Kasumi-1 (cell line): ENCODE measurements at regions not wholly inside any gene's neighbourhood (a gene's known extent, or its start where the extent isn't known, plus 50 kb on each side); places are given as distances from the start of the nearest gene placed in this dataset.
A peak's percentile ranks its signal among the peaks of the same experiment; 100 is the strongest.
"Not testable (repeated sequence)": the region's sequence is repeated elsewhere in the genome, so short reads cannot be mapped to it uniquely, and the experiment has no call there.

Experiments
- DNase-seq, 2 experiments: peaks; one replicate each; lab custom pipeline; 2025; lab: John Stamatoyannopoulos, UW

DNA sequence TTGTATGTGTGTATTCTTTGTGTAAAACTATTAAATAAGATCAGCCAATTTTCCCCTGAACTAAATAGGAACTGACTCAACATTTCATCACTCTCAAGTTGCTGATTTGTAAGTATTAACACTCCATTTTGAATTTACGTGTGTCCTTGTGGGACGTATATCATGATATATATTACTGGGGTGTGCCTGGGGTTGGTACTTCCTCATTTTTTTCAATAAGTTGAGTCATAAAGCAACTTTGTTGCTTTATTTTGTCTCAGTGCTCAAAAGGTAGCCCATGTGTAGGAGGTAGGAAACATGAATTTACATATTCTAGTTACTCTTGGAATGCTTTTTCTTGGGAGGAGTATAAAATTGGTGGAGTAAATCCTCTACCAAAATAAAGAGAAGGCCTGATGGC is 193.9 kb upstream of the RAG2 start:
- no peak for DNase-seq

DNA sequence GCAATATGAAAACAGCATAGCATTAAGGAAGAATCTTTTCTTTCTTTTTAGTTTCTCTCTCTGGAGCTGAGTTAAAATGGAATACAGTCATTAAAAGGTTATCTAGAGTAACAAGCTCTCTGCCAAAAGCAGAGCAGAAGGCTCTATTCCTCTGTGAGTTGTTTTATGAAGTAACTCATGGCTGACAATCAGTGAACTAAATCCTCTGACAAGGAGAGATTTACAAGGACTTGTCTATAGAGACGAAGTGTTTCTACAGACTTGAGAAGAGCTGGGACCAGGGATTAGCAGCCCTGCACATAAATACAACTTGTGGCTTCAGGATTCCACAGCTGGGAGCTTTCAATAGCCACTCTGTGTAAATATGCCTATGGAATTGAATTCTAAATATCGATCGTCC is 192.5 kb upstream of the RAG2 start:
- no peak for DNase-seq

DNA sequence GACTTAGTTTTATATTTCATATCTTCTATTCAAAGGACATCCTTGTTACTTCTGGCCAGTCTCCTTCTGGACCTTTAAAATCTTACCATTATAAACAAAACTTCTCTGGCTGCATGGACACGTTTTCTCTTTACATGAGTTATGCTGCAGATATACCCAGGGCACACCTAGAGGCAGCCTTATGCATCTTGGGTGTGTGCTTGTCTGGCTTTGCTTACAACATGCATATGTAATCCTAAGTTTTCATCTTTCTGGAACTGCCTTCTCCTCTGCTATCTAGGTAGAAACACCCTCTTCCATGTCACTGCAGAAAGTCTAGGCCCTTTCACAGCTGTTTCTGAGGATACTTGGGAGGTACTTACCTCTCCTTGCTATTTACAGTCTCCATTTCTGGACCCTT is 185.8 kb upstream of the RAG2 start:
- DNase-seq, result no peak

DNA sequence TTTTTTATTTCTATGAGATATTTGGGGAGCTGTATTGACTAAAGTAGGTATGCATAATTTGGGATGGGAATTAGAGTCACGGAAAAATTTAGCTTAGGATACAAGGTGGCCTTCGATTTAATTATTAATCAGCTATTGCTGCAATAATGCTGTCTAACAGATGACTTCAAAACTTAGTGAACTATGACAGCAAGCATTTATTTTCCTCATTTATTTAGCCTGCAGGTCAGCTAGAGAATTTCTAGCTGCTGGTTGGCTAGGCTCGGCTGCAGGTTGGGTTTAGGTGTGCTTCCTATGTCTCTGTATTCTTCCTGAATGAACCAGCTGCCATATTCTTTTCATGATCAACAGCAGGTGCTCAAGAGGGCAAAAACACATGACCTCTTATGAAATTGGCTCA is 181.8 kb upstream of the RAG2 start:
- DNase-seq, result no peak

DNA sequence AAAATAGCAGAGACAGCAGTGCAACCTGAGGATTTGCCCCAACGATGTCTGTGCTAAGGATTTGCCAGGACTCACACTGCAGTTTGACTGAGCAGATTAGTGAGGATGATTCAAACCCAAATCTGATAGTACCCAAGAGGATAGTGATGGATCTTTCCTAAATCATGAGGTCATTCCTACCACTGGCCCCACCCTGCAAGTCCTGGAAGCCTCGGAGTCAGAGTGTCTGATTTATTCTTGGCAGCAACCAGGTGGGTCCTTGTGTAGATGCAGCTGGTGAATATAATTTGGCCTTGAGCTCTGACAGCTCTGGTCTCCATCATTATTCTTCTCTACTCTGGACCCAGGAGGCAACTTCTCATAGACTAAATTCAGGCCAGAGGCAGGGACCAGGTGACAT is 179.3 kb upstream of the RAG2 start:
- no peak for DNase-seq

DNA sequence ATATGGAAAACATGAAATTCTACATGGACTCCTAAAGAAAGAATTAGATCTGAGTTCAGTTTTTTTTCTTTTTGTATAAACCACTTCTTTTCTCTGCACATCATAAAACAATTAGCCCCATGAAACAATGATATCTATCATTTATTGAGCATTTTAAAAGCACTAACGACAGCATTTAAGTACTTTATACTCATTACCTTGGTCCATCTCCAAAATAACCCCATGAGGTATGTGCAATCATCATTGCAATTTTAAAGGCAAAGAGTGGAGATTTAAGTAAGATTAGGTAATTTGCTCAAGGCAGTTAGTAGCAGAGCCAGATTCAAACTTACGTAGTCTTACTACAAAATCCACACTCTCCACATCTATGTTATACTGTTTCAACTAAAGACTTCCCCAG is 177.7 kb upstream of the RAG2 start:
- DNase-seq, result no peak

DNA sequence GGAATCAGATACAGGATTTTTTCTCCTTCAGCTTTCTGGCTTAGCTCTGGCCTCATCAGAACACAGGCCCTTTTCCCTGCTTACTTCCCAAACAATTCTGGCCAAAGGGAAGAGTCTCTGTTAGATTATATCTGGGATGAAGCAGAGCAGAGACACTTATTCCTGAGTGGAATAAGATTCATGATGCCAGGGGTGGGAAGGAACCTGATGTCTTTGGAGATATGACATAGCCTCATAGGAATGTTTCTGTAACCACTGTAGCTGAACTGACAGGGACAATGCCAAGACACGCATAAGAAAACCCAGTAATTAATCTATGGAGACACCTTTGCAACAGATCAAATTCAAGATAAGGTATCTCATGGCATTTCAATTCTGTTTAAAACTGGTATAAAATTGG is 177.1 kb upstream of the RAG2 start:
- DNase-seq, result no peak

DNA sequence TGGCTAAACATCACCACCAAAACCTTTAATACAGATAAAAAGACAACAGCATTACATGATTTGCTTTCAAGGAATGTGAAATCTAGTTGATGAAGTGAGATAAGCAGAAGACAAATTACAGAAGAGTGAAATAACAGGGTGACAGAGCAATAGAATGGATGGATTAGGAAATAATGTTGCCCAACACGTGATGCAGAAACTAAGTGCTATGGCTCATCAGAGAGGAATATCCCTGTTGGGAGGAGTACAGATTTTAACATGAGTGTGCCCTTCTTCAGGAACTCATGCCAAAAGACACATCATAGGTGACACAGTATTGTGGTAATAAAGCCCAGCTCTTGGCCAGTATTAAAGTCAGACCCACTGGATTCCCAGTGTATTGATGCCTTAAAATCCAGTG is 176.6 kb upstream of the RAG2 start:
- no peak for DNase-seq

DNA sequence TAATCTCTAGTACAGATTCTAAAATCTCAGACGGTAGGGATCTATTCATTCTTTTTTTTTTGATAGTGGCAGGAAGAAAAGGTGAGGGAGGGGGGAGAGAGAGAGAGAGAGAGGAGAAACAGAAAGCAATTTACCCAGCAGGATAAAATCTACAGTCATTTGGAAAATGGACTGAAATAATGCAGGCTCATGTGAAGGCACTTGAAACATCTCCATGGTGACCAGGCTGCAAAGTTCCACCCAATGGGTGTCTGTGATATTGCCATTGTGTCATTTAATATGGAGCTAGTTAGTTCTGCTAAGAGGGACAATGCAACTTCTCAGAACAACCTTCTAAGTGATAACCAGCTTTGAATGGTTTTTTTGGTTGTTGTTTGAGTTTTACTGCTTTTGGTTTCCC is 165.2 kb upstream of the RAG2 start:
- DNase-seq, result no peak

DNA sequence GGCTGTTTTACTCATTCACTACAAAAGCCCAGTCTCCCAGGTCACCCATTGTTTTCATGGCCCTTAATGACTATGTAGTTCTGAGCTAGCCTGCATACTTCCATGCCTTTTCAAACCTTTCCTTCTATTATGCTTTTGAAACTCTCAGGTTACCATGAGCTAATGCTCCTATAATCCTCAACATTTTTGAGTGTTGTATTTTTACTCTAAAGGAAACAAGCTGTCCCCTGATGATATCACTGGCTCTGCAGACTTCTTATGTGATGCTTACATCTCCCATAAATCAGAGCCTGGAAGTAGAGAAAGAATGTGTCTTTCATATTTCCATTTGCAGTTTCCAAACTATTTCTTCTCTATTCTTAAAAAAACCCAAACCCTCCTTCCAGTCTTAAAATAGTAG is 159.0 kb upstream of the RAG2 start:
- no peak for DNase-seq

DNA sequence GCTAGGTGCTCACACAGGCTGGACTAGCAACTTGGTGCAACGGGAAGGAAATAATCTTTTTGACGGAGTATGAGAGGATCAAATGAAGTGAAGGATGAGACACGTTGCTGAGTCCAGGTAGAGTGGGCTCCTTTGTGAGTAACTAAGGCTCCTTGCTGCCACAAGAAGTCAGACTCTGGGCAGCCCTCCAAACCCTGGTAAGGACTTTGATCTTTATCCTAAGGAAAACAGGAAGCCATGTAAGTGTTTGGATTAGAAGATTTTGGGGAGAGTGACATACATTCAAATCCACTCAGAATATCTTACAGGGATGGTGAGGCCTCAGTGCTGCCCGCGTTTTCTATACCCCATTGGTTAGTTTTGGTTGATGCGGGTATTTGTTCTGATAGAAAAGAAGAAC is 155.9 kb upstream of the RAG2 start:
- no peak for DNase-seq

DNA sequence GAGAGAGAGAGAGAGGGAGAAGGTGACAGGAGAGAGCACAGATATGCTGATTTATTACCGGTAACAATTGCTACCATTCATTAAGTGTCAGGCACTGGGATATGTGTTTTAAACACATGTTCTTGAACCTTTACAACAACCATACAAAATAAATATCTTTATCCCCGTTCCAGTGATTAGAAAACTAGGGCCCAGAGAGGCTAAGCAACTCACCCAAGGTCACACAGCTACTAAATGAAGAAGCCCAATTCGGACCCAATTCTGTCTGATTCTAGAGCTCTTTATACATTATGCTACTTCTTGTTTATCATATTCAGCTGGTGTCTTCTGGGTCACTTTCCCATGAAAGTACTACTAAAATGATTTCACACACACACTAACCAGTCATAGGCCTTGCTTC is 154.0 kb upstream of the RAG2 start:
- no peak for DNase-seq

DNA sequence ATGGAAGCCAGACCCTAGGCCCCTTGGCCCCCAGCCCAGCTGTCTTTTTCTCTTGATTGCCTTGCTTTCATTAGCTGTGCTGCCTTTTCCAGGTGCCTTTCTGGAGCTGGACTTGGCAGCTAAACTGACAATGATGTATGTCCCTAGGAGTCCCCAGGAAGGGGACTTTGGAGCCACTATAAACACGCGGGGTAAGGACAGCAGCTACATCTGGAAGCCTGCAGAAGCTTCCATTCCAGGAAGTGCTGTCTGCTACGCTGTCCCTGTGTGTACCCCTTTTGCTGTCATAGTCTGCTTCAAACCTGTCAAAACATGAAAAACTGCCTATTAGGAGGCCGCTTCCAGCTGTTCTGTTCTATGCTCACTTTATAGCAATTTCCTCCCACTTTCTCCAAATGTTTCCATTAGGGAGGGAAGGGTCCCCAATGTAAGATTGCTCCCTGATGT is 153.3 kb upstream of the RAG2 start:
- DNase-seq, result no peak

DNA sequence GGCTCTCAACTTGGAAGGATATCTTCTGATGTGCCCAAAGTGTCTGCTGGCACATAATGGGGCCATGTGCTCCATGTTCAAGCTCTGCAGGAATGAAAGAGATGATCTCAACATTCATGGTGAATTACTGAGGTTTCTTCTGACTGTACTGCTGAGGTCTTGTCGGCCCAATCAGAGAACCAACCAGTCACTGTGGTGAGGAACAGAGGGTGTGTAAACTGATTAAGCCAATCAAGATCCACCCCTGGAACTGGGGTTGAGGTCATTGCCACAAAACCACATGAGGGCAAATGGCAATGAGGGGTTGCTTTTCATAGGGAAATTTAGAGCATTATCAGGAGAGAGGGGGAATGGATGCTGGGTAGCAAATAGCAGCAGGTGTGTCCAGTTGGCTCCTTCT is 152.3 kb upstream of the RAG2 start:
- DNase-seq, result no peak

DNA sequence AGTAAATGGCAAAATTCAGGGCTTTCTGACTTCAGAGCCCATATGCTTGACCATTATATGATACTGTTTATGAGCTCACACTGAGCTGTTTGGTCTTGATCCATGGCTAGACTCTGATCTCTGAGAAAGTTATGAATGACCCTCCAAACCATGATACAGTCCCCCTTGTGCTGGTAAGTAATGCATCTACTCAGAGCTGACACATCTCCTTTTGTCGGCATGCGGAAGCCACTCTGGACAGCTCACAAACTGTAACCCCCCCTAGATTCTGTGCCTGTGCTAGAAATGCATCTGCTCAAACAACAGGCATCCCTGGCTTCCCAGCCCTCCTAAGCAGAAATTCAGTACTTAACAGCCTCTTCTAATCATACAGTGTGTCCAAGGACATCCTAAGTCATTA is 150.8 kb upstream of the RAG2 start:
- no peak for DNase-seq

DNA sequence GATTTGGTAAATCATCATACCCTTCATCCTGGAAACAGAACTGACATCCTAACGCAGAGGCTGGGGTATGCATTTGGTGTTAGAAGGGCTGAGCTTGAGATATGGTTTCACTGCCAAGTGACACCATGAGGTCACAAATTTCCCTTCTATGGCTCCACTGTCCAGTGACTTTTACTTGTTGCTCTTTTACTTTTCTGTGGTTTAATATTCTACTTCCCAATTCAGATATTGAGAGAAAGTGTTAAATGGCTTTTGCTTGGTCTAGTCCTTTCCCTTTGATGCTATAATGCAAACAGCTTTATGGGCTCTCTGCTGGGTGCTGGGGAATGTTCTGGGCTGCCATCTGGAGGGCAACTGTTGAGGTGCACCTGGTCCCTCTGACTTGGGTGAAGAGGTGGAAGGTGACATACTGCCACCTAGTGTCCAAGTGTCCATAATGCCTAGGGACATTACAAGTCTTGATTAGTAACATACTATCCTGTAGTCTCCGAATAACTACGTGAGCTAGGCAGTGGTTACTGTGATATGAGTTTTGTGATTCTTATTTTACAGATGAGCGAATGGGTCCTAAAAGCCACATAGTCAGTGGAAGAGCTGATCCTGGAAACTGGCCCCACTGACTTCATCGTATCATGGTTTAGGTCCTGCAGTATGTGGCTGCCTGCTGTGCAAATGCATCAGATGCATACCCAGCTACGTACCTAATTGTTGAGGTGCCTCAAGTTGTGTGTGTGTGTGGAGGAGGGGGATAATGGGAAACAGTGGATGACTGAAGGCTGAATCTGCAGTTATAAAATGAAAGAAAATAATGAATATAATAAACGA is 149.1 kb upstream of the RAG2 start:
- peak; percentile 92 to 95 for DNase-seq

DNA sequence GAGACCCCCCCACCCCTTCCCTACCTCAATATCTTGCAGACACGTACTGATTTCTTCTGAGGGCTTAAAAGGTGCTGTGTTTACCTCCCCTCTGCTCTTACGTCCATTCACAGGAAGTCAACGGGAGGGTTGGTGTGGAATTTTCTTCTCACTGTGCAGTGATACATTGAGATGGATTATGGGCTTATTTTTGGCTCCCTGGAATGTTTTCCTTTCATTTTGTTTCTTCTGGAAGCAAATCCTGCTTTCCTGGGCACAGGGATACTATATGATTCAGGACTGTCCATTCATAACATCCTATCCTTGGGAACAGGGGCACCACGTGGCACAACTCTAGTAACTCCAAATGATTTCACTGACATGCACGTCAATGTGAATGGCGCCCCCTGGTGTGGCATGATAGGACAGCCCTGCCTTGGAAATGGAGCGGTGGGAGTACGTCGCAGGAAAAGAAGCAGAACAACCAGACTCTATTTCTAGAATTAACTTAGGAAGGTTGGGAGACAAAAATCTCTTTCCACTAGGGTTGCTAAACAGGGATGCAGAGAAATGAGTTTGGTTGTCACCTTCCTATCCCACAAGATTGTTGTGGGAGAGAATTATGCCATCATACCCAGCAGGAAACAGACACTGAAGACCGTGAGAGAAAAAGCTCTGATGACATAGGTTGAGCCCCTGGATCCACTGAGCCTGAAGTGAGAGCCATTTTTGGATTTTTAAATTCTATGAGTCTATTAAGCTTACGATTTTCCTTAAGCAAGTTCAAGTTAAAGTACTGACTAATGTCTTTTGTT is 146.5 kb upstream of the RAG2 start:
- peak; percentile 75 to 82 for DNase-seq

DNA sequence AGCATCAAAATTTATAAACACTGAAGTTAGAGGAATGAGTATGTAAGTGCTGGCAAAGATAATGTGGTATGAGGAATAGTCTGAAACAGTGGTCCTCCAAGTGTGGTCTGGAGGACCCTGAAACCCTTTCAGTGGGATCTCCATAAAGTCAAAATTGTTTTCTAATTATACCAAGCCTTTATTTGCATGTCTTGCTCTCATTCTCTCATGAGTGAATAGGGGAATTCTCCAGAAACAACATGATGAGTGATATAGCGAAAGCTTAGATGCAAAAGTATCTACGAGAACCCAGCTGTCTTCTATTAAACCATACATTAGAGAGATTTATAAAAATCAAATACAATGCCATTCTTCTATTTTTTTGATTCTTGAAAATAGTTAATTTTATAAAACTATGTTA is 145.0 kb upstream of the RAG2 start:
- no peak for DNase-seq

DNA sequence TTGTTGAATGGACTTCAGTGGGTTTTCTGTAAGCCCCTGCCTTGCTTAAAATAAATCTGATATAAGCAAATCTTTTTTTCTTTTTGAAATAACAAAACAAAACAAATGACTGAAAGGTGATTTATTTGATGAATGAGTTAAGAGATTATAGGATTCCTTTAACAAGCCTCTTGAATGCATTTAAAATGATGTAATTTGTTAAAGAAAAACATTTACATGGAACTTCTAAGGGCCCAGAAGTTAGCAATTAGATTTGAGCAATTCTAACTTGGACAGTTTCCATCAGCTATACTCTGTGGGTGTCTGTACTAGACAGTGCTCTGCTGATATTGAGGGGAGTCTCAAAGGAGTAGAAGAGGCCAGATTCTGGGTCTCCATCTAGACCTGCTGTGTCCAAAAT is 143.5 kb upstream of the RAG2 start:
- no peak for DNase-seq

DNA sequence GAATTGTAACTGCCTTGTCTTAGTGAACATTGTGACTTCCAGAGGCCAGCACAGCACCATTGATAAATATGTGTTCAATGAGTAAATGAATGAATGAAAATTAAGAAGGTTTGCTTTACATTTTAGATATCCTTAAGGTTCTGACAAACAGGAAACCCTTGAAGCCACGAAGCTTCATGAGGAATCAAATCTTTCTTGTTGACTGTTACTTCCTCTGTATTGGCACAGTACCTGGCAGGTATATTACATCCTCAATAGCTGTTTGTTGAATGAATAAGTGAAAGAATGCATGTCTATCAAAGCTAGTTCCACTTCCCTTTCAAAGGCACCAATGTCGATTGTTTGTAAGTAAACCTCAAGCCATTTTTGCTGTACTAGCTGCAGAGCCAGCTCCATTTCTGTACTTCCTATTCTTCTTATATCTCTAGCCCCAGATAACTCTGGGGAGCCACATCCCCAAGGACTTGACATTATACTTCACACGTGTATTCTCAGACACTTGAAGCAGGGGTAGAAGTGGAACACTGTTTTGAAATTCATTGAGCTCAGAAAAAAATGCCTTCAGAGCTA is 140.3 kb upstream of the RAG2 start:
- peak; percentile 33 to 38 for DNase-seq

DNA sequence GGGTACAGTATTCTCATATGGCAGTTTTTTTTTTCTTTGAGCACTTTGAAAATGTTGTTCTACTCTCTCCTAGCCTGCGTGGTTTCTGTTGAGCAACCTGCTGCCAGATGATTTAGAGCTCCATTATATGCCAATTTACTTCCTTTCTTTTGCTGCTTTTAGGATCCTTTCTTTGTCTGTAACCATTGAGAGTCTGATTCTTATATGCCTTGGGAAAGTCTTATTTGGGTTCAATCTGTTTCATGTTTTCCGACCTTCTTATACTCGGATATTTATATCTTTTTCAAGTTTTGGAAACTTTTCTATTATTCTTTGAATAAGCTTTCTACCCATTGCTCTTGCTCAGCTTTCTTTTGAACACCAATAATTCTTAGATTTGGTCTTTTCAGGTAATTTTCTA is 138.1 kb upstream of the RAG2 start:
- peak; percentile 2 to 27 for DNase-seq

DNA sequence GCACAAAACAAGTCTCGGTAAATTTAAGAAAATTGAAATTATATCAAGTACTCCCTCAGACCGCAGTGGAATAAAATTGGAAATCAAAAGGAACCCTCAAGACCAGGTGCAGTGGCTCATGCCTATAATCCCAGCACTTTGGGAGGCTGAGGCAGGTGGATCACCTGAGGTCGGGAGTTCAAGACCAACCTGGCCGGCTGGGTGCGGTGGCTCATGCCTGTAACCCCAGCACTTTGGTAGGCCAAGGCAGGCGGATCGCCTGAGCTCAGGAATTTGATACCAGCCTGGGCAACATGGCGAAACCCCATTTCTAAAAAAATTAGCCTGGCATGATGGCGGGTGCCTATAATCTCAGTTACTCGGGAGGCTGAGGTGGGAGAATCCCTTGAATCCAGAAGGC is 135.7 kb upstream of the RAG2 start:
- DNase-seq, result not testable (repeated sequence)

DNA sequence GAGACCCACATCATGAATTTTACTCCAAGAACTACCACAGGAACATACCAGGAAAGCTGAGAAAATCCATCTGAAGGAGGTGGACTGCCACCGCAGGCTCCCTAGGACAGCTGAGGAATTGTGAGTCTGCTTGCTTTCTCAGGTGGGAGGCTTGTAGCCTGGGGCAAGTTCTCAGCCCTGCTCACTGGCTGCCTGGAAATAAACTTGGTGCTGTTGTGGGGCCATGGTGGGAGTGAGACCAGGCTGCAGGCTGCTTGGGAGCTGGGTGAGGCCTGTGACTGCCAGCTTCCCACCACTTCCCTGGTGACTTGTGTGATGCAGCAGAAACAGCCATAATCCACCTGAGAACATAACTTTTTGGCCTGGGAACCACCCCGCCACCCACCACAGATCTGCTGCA is 132.7 kb upstream of the RAG2 start:
- no peak for DNase-seq
